ENCODE measurements at regions not wholly inside any gene's neighbourhood (a gene's known extent, or its start where the extent isn't known, plus 50 kb on each side); places are given as distances from the start of the nearest gene placed in this dataset.

- FAIRE-seq = no peak
- ChIA-PET POLR2A (interaction anchor here (0.6 to 1.0 kb wide), 2 partner anchors 8 to 178 kb away, joined by 3 to 4 read pairs; no protein-coding TSS in a partner anchor), CTCF (ENCODE audit: low intra/inter-chr PET ratio) (no interaction called here)
- intact Hi-C loops (cut with micrococcal nuclease) = no loop called here
- H3K9me1 ChIP-seq (ENCODE audit: control insufficient read depth, insufficient read depth, low read length) = no peaks in the 10 kb centered on the region
- no peaks in the 10 kb centered on the region for H3K79me2 ChIP-seq (ENCODE audit: control insufficient read depth, insufficient read depth, low read length)
- no peaks in the 10 kb centered on the region for H3K9me3 ChIP-seq (replicated peaks; ENCODE audit: control insufficient read depth, insufficient read depth, low read depth, low read length)
- H3K36me3 ChIP-seq (ENCODE audit: control insufficient read depth, insufficient read depth, low read length) = no peaks in the 10 kb centered on the region
- no peak overlapping the region for H3K27ac ChIP-seq (ENCODE audit: extremely low read depth, low read depth, low read length)
- in situ Hi-C loops (cut with MboI) = no loop called here
- H3K27me3 ChIP-seq (ENCODE audit: control insufficient read depth in 2 of 2, insufficient read depth in 2 of 2, low read length in 2 of 2) = peaks cover 14 to 53% of the 10 kb centered on the region in 2 experiments
- H2AFZ ChIP-seq (ENCODE audit: low read depth, low read length) = no peak overlapping the region
- H3K9ac ChIP-seq (ENCODE audit: insufficient read depth in 1 of 2, low read depth in 2 of 2, low read length in 2 of 2) = no peak overlapping the region
- BruUV-seq (replicated peaks) = no TSS peak
- H3K4me3 ChIP-seq = no peak overlapping the region
- H4K20me1 ChIP-seq (replicated peaks; ENCODE audit: control insufficient read depth, insufficient read depth, low read length) = 0 out of 2 replicates have a peak, but pooled peaks cover 4% of the 10 kb centered on the region
- TF ChIP-seq ZNF586 (CRISPR knock-in tag; conservative IDR thresholded peaks at IDR 0.05) (no peak), ZKSCAN3 (CRISPR knock-in tag; IDR thresholded peaks at IDR 0.05) (no peak), HDAC1 (IDR thresholded peaks at IDR 0.05) (no peak), MAFF (IDR thresholded peaks at IDR 0.05; ENCODE audit: low read length) (no peak), NFRKB (IDR thresholded peaks at IDR 0.05; ENCODE audit: low read depth) (no peak), ZNF354B (CRISPR knock-in tag; IDR thresholded peaks at IDR 0.05) (no peak), RFX1 (IDR thresholded peaks at IDR 0.05) (no peak), ZNF311 (CRISPR knock-in tag; IDR thresholded peaks at IDR 0.05) (no peak), POLR3A (IDR thresholded peaks at IDR 0.05; ENCODE audit: borderline replicate concordance, extremely low read depth, insufficient read depth, insufficient read length) (no peak), HNRNPUL1 (IDR thresholded peaks at IDR 0.05; ENCODE audit: low read length) (no peak), NCOA6 (IDR thresholded peaks at IDR 0.05) (no peak), KDM5B (IDR thresholded peaks at IDR 0.05; ENCODE audit: insufficient replicate concordance, low read depth, low read length) (no peak), LCOR (CRISPR knock-in tag; IDR thresholded peaks at IDR 0.05) (no peak), CBFA2T2 (conservative IDR thresholded peaks at IDR 0.05) (no peak), DPF2 (IDR thresholded peaks at IDR 0.05) (no peak), NR4A1 (CRISPR knock-in tag; IDR thresholded peaks at IDR 0.05) (no peak), NR4A1 (tag; IDR thresholded peaks at IDR 0.05) (no peak), ZNF239 (CRISPR knock-in tag; IDR thresholded peaks at IDR 0.05) (no peak), CHCHD3 (CRISPR knock-in tag; IDR thresholded peaks at IDR 0.05) (no peak), TSC22D4 (tag; IDR thresholded peaks at IDR 0.05) (no peak), ZC3H8 (IDR thresholded peaks at IDR 0.05) (no peak)
- ATAC-seq = no peak
- no peaks in the 10 kb centered on the region for H3K4me1 ChIP-seq (replicated peaks in 1 of 2; ENCODE audit: control insufficient read depth in 2 of 2, insufficient read depth in 2 of 2, low read length in 2 of 2)
- DNase-seq (ENCODE audit: extremely low read depth in 1 of 4, low spot score in 3 of 4) = no peak
- no peak overlapping the region for H3K4me2 ChIP-seq (ENCODE audit: insufficient read depth, low read length)
- 24% methylated on average over 9 of the region's 9 CpGs for WGBS (ENCODE audit: insufficient coverage, low coverage, missing lambda C conversion rate)
Observed at GRCh38 chr17:77579131-77579530, 379.4 kb upstream of the TNRC6C start.
